DND-41 (cell line): ENCODE measurements at regions not wholly inside any gene's neighbourhood (a gene's known extent, or its start where the extent isn't known, plus 50 kb on each side); places are given as distances from the start of the nearest gene placed in this dataset.

Source experiments
- ATAC-seq: fragments of 200-7000 bp; cut with Tn5 transposase; 3 replicates; pipeline ENCODE4 v1.9.1; 2021; ENCODE audit warnings: low read depth; ENCODE audit not compliant: insufficient read depth
- DNase-seq: peaks from one replicate; pipeline ENCODE4 v3.0.0-alpha.2; 2020
- H2AFZ ChIP-seq: 2 replicates; pipeline ENCODE4 v1.6.0; 2012; ENCODE audit warnings: low read depth, low read length
- H3K27ac ChIP-seq: 2 replicates; pipeline ENCODE4 v1.5.1; 2012; ENCODE audit warnings: low read length, inconsistent platforms
- H3K27me3 ChIP-seq: fragments of 200-600 bp; sonication (generic); 2 replicates; pipeline ENCODE4 v1.6.0; 2012; ENCODE audit warnings: low read length, mild to moderate bottlenecking, inconsistent platforms; ENCODE audit not compliant: insufficient read depth, poor library complexity
- H3K36me3 ChIP-seq: 2 replicates; pipeline ENCODE4 v1.5.1; 2012; ENCODE audit warnings: low read length, inconsistent platforms; ENCODE audit not compliant: insufficient read depth
- H3K4me1 ChIP-seq: 2 replicates; pipeline ENCODE4 v1.5.1; 2012; ENCODE audit warnings: mild to moderate bottlenecking, low read length; ENCODE audit not compliant: insufficient read depth
- H3K4me2 ChIP-seq: 2 replicates; pipeline ENCODE4 v1.6.0; 2012; ENCODE audit warnings: mild to moderate bottlenecking, moderate library complexity, low read length, inconsistent platforms; ENCODE audit not compliant: insufficient read depth
- H3K4me3 ChIP-seq, 2 experiments: fragments of 200-600 bp in 1 of 2; shearing (Covaris generic) in 1 of 2; 2 replicates each; pipeline ENCODE4 v1.5.1; 2012 to 2016; ENCODE audit warnings: inconsistent platforms in 2 of 2, low read length in 2 of 2, mild to moderate bottlenecking in 2 of 2, low read depth in 1 of 2, moderate library complexity in 1 of 2
- H3K79me2 ChIP-seq: 2 replicates; pipeline ENCODE4 v1.6.0; 2012; ENCODE audit warnings: low read length, inconsistent platforms; ENCODE audit not compliant: insufficient read depth
- H3K9ac ChIP-seq: 2 replicates; pipeline ENCODE4 v1.6.0; 2012; ENCODE audit warnings: low read depth, mild to moderate bottlenecking, inconsistent platforms, low read length, moderate library complexity
- H3K9me3 ChIP-seq: 2 replicates; pipeline ENCODE4 v1.5.1; 2012; ENCODE audit warnings: low read length, moderate library complexity, mild to moderate bottlenecking, inconsistent platforms; ENCODE audit not compliant: insufficient read depth, severe bottlenecking
- H4K20me1 ChIP-seq: 2 replicates; pipeline ENCODE4 v1.6.0; 2012; ENCODE audit warnings: low read length; ENCODE audit not compliant: insufficient read depth
- EZH2 ChIP-seq: IDR thresholded peaks from 3 replicates; pipeline ENCODE4 v1.6.1; 2012; ENCODE audit warnings: borderline replicate concordance, low read depth, mild to moderate bottlenecking, moderate library complexity, low read length, inconsistent platforms; ENCODE audit not compliant: severe bottlenecking
- TF ChIP-seq, protein P1 (sequence below): IDR thresholded peaks from 2 replicates; pipeline ENCODE4 v1.5.1; 2012; ENCODE audit warnings: borderline replicate concordance, low read length, moderate library complexity, mild to moderate bottlenecking; ENCODE audit not compliant: poor library complexity, severe bottlenecking; ENCODE audit errors: extremely low read depth

DNA sequence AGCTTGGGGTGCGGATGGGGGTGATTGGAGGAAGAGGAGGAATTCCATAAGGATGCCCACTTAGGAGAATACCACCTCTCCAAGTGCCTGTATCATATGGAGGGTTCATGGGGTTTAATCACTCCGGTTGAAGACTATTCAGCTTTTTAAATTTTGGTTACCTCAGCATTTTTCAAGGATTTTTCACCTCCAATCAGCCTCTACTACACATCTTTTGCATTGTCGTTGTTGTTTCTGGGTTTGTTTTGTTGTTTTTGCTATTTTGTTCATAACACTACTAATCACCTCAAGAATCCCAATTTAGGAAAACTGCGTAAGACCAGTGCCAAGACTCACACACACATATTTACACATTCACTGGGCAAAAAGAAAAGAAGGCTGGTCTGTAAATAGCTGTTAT is 619.5 kb upstream of the CDH5 start:
- DNase-seq = no peak
- H3K9ac ChIP-seq = no peak overlapping the region
- no peaks in the 10 kb centered on the region for H3K79me2 ChIP-seq
- H4K20me1 ChIP-seq = no peaks in the 10 kb centered on the region
- H3K4me2 ChIP-seq = no peak overlapping the region
- H3K4me1 ChIP-seq = no peaks in the 10 kb centered on the region
- H3K27me3 ChIP-seq = peaks cover 5% of the 10 kb centered on the region
- H3K27ac ChIP-seq = no peak overlapping the region
- no peak for TF ChIP-seq EZH2
- TF ChIP-seq, protein P1, sequence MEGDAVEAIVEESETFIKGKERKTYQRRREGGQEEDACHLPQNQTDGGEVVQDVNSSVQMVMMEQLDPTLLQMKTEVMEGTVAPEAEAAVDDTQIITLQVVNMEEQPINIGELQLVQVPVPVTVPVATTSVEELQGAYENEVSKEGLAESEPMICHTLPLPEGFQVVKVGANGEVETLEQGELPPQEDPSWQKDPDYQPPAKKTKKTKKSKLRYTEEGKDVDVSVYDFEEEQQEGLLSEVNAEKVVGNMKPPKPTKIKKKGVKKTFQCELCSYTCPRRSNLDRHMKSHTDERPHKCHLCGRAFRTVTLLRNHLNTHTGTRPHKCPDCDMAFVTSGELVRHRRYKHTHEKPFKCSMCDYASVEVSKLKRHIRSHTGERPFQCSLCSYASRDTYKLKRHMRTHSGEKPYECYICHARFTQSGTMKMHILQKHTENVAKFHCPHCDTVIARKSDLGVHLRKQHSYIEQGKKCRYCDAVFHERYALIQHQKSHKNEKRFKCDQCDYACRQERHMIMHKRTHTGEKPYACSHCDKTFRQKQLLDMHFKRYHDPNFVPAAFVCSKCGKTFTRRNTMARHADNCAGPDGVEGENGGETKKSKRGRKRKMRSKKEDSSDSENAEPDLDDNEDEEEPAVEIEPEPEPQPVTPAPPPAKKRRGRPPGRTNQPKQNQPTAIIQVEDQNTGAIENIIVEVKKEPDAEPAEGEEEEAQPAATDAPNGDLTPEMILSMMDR = no peak
- H3K4me3 ChIP-seq = no peak overlapping the region
- H3K9me3 ChIP-seq = no peaks in the 10 kb centered on the region
- H2AFZ ChIP-seq = no peak overlapping the region
- H3K36me3 ChIP-seq = no peaks in the 10 kb centered on the region
- ATAC-seq = no peak

DNA sequence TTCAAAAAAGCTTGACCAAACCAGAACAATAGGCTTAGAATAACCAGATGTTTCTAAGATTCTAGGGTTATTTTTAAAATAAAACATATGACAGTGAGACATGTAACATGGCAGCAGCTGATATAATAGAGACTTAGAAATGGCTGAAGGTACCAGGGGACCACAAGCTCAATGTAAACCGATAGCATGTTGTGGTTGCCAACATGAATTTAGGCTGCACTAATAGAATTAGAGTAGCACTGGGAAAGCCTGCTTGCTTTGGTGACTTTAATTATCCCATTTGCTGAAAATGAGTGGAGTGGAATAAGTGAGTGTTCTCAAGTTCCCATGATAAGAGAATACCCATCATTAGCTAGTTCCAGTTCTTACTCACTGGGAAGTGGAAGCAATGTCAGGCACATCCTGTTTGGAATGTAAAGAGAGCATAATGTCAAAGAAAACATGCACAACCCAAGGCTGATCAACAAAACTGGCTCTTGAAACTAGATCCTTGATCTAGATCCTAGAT is 621.2 kb upstream of the CDH5 start:
- ATAC-seq (no peak), DNase-seq (no peak)
- Histone ChIP-seq H3K4me1 (no peaks in the 10 kb centered on the region), H4K20me1 (no peaks in the 10 kb centered on the region), H3K27ac (no peak overlapping the region), H3K9me3 (no peaks in the 10 kb centered on the region), H2AFZ (no peak overlapping the region), H3K4me3 (no peak overlapping the region), H3K4me2 (no peak overlapping the region), H3K9ac (no peak overlapping the region), H3K36me3 (no peaks in the 10 kb centered on the region), H3K79me2 (no peaks in the 10 kb centered on the region), H3K27me3 (peaks cover 5% of the 10 kb centered on the region)
- TF ChIP-seq, protein P1 = no peak
- no peak for TF ChIP-seq EZH2

DNA sequence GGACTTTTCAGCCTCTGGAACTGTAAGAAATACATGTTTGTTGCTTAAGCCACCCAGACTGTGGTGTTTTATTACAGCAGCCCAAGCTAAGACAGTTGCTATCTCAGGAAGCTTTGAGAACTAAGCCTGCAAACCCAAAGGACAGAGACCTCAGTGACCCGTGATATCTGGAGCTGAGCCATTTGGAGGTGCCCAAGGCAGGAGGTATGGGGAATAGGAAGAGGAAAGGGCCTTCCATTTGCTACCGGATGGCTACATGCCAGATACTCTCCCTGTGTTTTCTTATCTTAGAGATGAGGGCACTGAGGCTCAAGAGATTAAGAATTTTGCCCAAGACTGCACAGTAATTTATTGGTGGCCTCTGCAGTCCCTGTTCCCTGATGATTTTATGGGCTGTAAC is 622.1 kb upstream of the CDH5 start:
- ATAC-seq = no peak
- no peaks in the 10 kb centered on the region for H3K79me2 ChIP-seq

GRCh38 chr16:65743558-65743957 is 621.7 kb upstream of the CDH11 start:
- Histone ChIP-seq H3K36me3 (no peaks in the 10 kb centered on the region), H3K79me2 (no peaks in the 10 kb centered on the region), H3K4me2 (no peak overlapping the region), H4K20me1 (no peaks in the 10 kb centered on the region), H3K27me3 (peaks cover 3% of the 10 kb centered on the region), H3K9me3 (no peaks in the 10 kb centered on the region), H3K27ac (no peak overlapping the region), H2AFZ (no peak overlapping the region), H3K9ac (no peak overlapping the region), H3K4me1 (no peaks in the 10 kb centered on the region), H3K4me3 (no peak overlapping the region)
- ATAC-seq (no peak), DNase-seq (no peak)
- TF ChIP-seq EZH2 = no peak
- TF ChIP-seq, protein P1 = no peak

More for the DNA sequence above, 622.1 kb upstream of the CDH5 start:
- Histone ChIP-seq H3K4me1 (no peaks in the 10 kb centered on the region), H2AFZ (no peak overlapping the region), H3K9ac (no peak overlapping the region), H3K27me3 (peaks cover 5% of the 10 kb centered on the region), H3K9me3 (no peaks in the 10 kb centered on the region), H3K4me2 (no peak overlapping the region), H4K20me1 (no peaks in the 10 kb centered on the region), H3K36me3 (no peaks in the 10 kb centered on the region), H3K27ac (no peak overlapping the region), H3K4me3 (no peak overlapping the region)
- no peak for TF ChIP-seq EZH2
- DNase-seq = no peak
